OCI-LY1 (cell line): ENCODE measurements at regions not wholly inside any gene's neighbourhood (a gene's known extent, or its start where the extent isn't known, plus 50 kb on each side); places are given as distances from the start of the nearest gene placed in this dataset.

Experiments used
- CTCF ChIP-seq: fragments of 200-600 bp; sonication (generic), shearing (Covaris generic); IDR thresholded peaks from 2 replicates; pipeline ENCODE4 v1.5.1; 2017; ENCODE audit warnings: mild to moderate bottlenecking, antibody characterized with exemption, low read length, moderate library complexity, mixed read lengths
- EZH2 ChIP-seq: fragments of 200-600 bp; sonication (generic), shearing (Covaris generic); IDR thresholded peaks from 2 replicates; pipeline ENCODE4 v1.8.0; 2017; ENCODE audit warnings: borderline replicate concordance, mixed run types, mild to moderate bottlenecking, antibody characterized with exemption, low read length, moderate library complexity, mixed read lengths

- TF ChIP-seq EZH2 (no peak), CTCF (no peak)
These were observed 78.8 kb upstream of the IGFBP5 start for GRCh38 chr2:216774180-216774579.
